Muscle of leg (tissue), 3 donors: ENCODE measurements at regions not wholly inside any gene's neighbourhood (a gene's known extent, or its start where the extent isn't known, plus 50 kb on each side); places are given as distances from the start of the nearest gene placed in this dataset.
"Not testable (repeated sequence)": the region's sequence is repeated elsewhere in the genome, so short reads cannot be mapped to it uniquely, and the experiment has no call there.

ENCODE experiments used
- DNase-seq: peaks from one replicate; pipeline ENCODE4 v3.0.0; 2013
- H3K27ac ChIP-seq: one replicate; pipeline ENCODE4 v1.5.1; 2013; ENCODE audit warnings: mild to moderate bottlenecking, low read length, control low read depth
- H3K27me3 ChIP-seq: one replicate; pipeline ENCODE4 v1.6.1; 2013; ENCODE audit warnings: low read length; ENCODE audit not compliant: control insufficient read depth, insufficient read depth
- H3K36me3 ChIP-seq: one replicate; pipeline ENCODE4 v1.6.1; 2013; ENCODE audit warnings: low read length; ENCODE audit not compliant: control insufficient read depth, insufficient read depth
- H3K4me1 ChIP-seq: one replicate; pipeline ENCODE4 v1.6.1; 2013; ENCODE audit warnings: low read length; ENCODE audit not compliant: control insufficient read depth, insufficient read depth
- H3K4me3 ChIP-seq: one replicate; pipeline ENCODE4 v1.5.1; 2013; ENCODE audit warnings: low read length, control low read depth
- H3K9me3 ChIP-seq: replicated peaks from 2 replicates; pipeline ENCODE4 v1.6.1; 2013; ENCODE audit warnings: low read depth, low read length; ENCODE audit not compliant: control insufficient read depth
- WGBS: methylation state at CpG from one replicate; pipeline ENCODE4 v1.1.5; 2013; ENCODE audit warnings: missing lambda C conversion rate; ENCODE audit not compliant: insufficient coverage; 5-methylcytosine and 5-hydroxymethylcytosine counted together

GRCh38 chr10:118817328-118818068, 62.7 kb upstream of the CACUL1 start:
- Histone ChIP-seq H3K27ac (no peak overlapping the region), H3K36me3 (no peaks in the 10 kb centered on the region), H3K27me3 (peaks cover 5% of the 10 kb centered on the region), H3K4me1 (peaks cover 14% of the 10 kb centered on the region), H3K4me3 (no peak overlapping the region), H3K9me3 (no peaks in the 10 kb centered on the region)
- DNase-seq = no peak
- 90% methylated on average over 14 of the region's 18 CpGs for WGBS

GRCh38 chr10:118818621-118819221, 64.0 kb upstream of the CACUL1 start:
- Histone ChIP-seq H3K36me3 (no peaks in the 10 kb centered on the region), H3K4me1 (peaks cover 14% of the 10 kb centered on the region), H3K4me3 (no peak overlapping the region), H3K27me3 (peaks cover 3% of the 10 kb centered on the region), H3K9me3 (no peaks in the 10 kb centered on the region), H3K27ac (no peak overlapping the region)
- 65% methylated on average over 13 of the region's 17 CpGs for WGBS
- DNase-seq = peak; percentile 47

GRCh38 chr10:118820326-118821116, 65.8 kb upstream of the CACUL1 start:
- no peak for DNase-seq
- Histone ChIP-seq H3K36me3 (no peaks in the 10 kb centered on the region), H3K9me3 (no peaks in the 10 kb centered on the region), H3K27me3 (peaks cover under 1% of the 10 kb centered on the region), H3K27ac (no peak overlapping the region), H3K4me1 (peaks cover 14% of the 10 kb centered on the region), H3K4me3 (no peak overlapping the region)
- 81% methylated on average over 11 of the region's 16 CpGs for WGBS

GRCh38 chr10:118823256-118823907, 68.6 kb upstream of the CACUL1 start:
- DNase-seq = no peak
- Histone ChIP-seq H3K36me3 (no peaks in the 10 kb centered on the region), H3K4me1 (peaks cover 8% of the 10 kb centered on the region), H3K27me3 (no peaks in the 10 kb centered on the region), H3K4me3 (no peak overlapping the region), H3K9me3 (no peaks in the 10 kb centered on the region), H3K27ac (no peak overlapping the region)
- WGBS = 57% methylated on average over 1 of the region's 4 CpGs

- H3K27me3 ChIP-seq = no peaks in the 10 kb centered on the region
- no peak for DNase-seq
- H3K9me3 ChIP-seq = no peaks in the 10 kb centered on the region
- peaks cover 13% of the 10 kb centered on the region for H3K4me1 ChIP-seq
- WGBS = 80% methylated on average over 1 of the region's 1 CpG
- H3K36me3 ChIP-seq = no peaks in the 10 kb centered on the region
- no peak overlapping the region for H3K4me3 ChIP-seq
- no peak overlapping the region for H3K27ac ChIP-seq
Measured at GRCh38 chr10:118827053-118827452, 72.3 kb upstream of the CACUL1 start.

- Histone ChIP-seq H3K27ac (no peak overlapping the region), H3K9me3 (no peaks in the 10 kb centered on the region), H3K36me3 (no peaks in the 10 kb centered on the region), H3K27me3 (no peaks in the 10 kb centered on the region), H3K4me3 (no peak overlapping the region), H3K4me1 (peaks cover 16% of the 10 kb centered on the region)
- WGBS = 59% methylated on average over 3 of the region's 7 CpGs
- no peak for DNase-seq
Measured at GRCh38 chr10:118827466-118828155, 72.8 kb upstream of the CACUL1 start.

- Histone ChIP-seq H3K4me3 (no peak overlapping the region), H3K27ac (peak overlapping the region; percentile 81)
- 75% methylated on average over 1 of the region's 7 CpGs for whole genome bisulfite sequencing
Measured at GRCh38 chr10:118832241-118832651, 77.5 kb upstream of the CACUL1 start.

GRCh38 chr10:118834370-118834769, 79.6 kb upstream of the CACUL1 start:
- H3K36me3 ChIP-seq, H3K9me3 ChIP-seq, H3K27me3 ChIP-seq, H3K4me3 ChIP-seq, H3K27ac ChIP-seq, DNase-seq: not testable (repeated sequence)
- peaks cover 28% of the 10 kb centered on the region for H3K4me1 ChIP-seq
- WGBS = no CpG with 5 or more reads among the region's 5 CpGs

More at GRCh38 chr10:118832241-118832651, 77.5 kb upstream of the CACUL1 start:
- DNase-seq = peak; percentile 80
- H3K4me1 ChIP-seq = peaks cover 28% of the 10 kb centered on the region
- H3K9me3 ChIP-seq = no peaks in the 10 kb centered on the region
- no peaks in the 10 kb centered on the region for H3K27me3 ChIP-seq
- H3K36me3 ChIP-seq = no peaks in the 10 kb centered on the region

GRCh38 chr10:118835682-118836326, 81.0 kb upstream of the CACUL1 start:
- DNase-seq = peak; percentile 38
- no peaks in the 10 kb centered on the region for H3K36me3 ChIP-seq
- no peaks in the 10 kb centered on the region for H3K27me3 ChIP-seq
- H3K4me1 ChIP-seq = peaks cover 28% of the 10 kb centered on the region
- H3K27ac ChIP-seq = no peak overlapping the region
- H3K4me3 ChIP-seq = no peak overlapping the region
- H3K9me3 ChIP-seq = no peaks in the 10 kb centered on the region
- WGBS = no CpG with 5 or more reads among the region's 3 CpGs
